Upper lobe of left lung (tissue), 6 donors: ENCODE measurements at regions not wholly inside any gene's neighbourhood (a gene's known extent, or its start where the extent isn't known, plus 50 kb on each side); places are given as distances from the start of the nearest gene placed in this dataset.

Source experiments
- ATAC-seq, 2 donors: fragments of 200-7000 bp; cut with Tn5 transposase; one replicate each; pipeline ENCODE4 v1.9.1; 2022; ENCODE audit warnings: mild to moderate bottlenecking in 2 of 2, moderate library complexity in 2 of 2; ENCODE audit not compliant: low FRiP score in 2 of 2
- DNase-seq, 2 donors: peaks; one replicate each; pipeline ENCODE4 v3.0.0-alpha.2; 2019 to 2020
- H3K27ac ChIP-seq, 4 donors: fragments of 200-600 bp; sonication (generic); one replicate each; pipeline ENCODE4 v1.5.1; 2016 to 2019
- H3K27me3 ChIP-seq, 4 donors: fragments of 200-600 bp; sonication (generic); one replicate each; pipeline ENCODE4 v1.5.1; 2017 to 2019
- H3K36me3 ChIP-seq, 4 donors: fragments of 200-600 bp; sonication (generic); one replicate each; pipeline ENCODE4 v1.5.1; 2016 to 2019
- H3K4me1 ChIP-seq, 4 donors: fragments of 200-600 bp; sonication (generic); one replicate each; pipeline ENCODE4 v1.5.1; 2018 to 2019
- H3K4me3 ChIP-seq, 4 donors: fragments of 200-600 bp; sonication (generic); one replicate each; pipeline ENCODE4 v1.5.1; 2017 to 2019; ENCODE audit warnings: mild to moderate bottlenecking in 2 of 4, moderate library complexity in 1 of 4
- H3K9me3 ChIP-seq, 4 donors: fragments of 200-600 bp; sonication (generic); one replicate each; pipeline ENCODE4 v1.5.1; 2018 to 2019
- EP300 ChIP-seq, 4 donors: sonication (generic); formaldehyde crosslinking; IDR thresholded peaks; one replicate each; pipeline ENCODE4 v1.5.1; 2017; ENCODE audit warnings: antibody characterized with exemption in 4 of 4, control low read depth in 2 of 4
- POLR2A ChIP-seq, 4 donors: fragments of 450-650 bp; IDR thresholded peaks; one replicate each; pipeline ENCODE4 v1.5.1; 2016 to 2017; ENCODE audit warnings: antibody characterized with exemption in 4 of 4, mild to moderate bottlenecking in 2 of 4
- POLR2AphosphoS5 ChIP-seq, 2 donors: sonication (generic); formaldehyde crosslinking; IDR thresholded peaks; one replicate each; pipeline ENCODE4 v1.5.1; 2017; ENCODE audit warnings: antibody characterized with exemption in 2 of 2
- WGBS, 2 donors: methylation state at CpG; one replicate each; pipeline ENCODE4 v1.1.5; 2017 to 2018; 5-methylcytosine and 5-hydroxymethylcytosine counted together
- TF ChIP-seq, protein P1 (sequence below), 6 experiments: fragments of 450-650 bp in 4 of 6; fragments of 200-600 bp in 2 of 6; sonication (generic) in 2 of 6; IDR thresholded peaks; one replicate each; pipeline ENCODE4 v1.5.1; 2016 to 2019; ENCODE audit warnings: antibody characterized with exemption in 6 of 6
- donor health status: DM: no; HTN: no; CAD: no; lungs with moderate emphysema.
- donor health status: DM: no; HTN: yes; CAD: no; lungs with severe emphysema.

DNA sequence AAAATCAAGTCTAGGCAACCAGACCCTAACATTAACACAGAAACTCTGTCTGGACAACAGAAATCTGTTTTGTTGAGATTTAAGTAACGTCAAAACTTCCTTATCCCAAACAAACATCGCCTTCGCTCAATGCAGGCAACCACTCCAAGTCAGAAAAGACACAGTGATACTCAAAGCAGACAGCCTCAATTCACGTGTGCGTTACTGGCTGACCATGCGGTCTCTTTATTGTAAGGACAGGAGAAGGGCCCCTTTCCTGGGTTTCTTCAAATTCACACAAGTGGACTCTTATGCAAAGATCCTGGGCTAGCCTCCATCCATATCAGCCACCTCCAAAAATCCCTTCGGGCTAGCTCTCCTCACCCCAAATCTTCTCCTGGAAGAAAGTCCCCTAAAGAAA lies 467.7 kb downstream of the SOX9 start:
- H3K9me3 ChIP-seq, result no peaks in the 10 kb centered on the region
- peaks cover 9 to 34% (median 22%) of the 10 kb centered on the region in 4 donors for H3K4me1 ChIP-seq
- TF ChIP-seq EP300 (IDR thresholded peaks at IDR 0.05) (no peak), POLR2AphosphoS5 (IDR thresholded peaks at IDR 0.05) (no peak), POLR2A (IDR thresholded peaks at IDR 0.05) (no peak)
- TF ChIP-seq, protein P1, sequence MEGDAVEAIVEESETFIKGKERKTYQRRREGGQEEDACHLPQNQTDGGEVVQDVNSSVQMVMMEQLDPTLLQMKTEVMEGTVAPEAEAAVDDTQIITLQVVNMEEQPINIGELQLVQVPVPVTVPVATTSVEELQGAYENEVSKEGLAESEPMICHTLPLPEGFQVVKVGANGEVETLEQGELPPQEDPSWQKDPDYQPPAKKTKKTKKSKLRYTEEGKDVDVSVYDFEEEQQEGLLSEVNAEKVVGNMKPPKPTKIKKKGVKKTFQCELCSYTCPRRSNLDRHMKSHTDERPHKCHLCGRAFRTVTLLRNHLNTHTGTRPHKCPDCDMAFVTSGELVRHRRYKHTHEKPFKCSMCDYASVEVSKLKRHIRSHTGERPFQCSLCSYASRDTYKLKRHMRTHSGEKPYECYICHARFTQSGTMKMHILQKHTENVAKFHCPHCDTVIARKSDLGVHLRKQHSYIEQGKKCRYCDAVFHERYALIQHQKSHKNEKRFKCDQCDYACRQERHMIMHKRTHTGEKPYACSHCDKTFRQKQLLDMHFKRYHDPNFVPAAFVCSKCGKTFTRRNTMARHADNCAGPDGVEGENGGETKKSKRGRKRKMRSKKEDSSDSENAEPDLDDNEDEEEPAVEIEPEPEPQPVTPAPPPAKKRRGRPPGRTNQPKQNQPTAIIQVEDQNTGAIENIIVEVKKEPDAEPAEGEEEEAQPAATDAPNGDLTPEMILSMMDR (IDR thresholded peaks at IDR 0.05), result no peak
- peak overlapping the region; percentile 14 to 70 (median 45) for H3K27ac ChIP-seq
- H3K4me3 ChIP-seq, result peak overlapping the region in 1 of 4 donors; percentile 22
- DNase-seq, result peak in 1 of 2 donors; percentile 29
- H3K27me3 ChIP-seq, result peaks cover 0 to 15% (median 4%) of the 10 kb centered on the region in 4 donors
- no peaks in the 10 kb centered on the region for H3K36me3 ChIP-seq
- ATAC-seq, result no peak
- 34 to 47% methylated on average over 7 of the region's 7 CpGs for WGBS, 2 donors

DNA sequence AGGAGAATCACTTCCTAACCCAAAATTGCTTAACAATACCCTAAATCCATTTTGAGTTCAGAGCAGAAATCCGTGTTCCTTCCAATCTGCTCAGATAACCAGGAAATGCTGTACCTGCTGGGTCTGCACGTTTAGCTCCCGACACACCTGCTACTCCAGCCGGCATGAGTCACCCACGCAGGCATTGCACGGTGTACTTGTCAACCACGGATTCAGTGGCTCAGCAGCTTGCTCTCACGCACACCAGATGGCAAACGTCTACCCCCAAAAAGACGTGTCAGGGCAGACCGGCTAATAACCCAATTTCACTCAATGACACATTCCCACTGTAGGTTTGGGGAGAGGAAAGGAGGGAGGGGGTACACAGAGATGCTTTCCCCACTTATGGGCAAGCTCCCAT lies 468.1 kb downstream of the SOX9 start:
- TF ChIP-seq EP300 (IDR thresholded peaks at IDR 0.05) (peak in 1 of 4 donors; percentile 3), POLR2AphosphoS5 (IDR thresholded peaks at IDR 0.05) (peak in 1 of 2 donors; percentile 48), POLR2A (IDR thresholded peaks at IDR 0.05) (peak in 1 of 4 donors; percentile 35)
- TF ChIP-seq, protein P1 (IDR thresholded peaks at IDR 0.05), result no peak
- 62 to 74% methylated on average over 11 of the region's 11 CpGs for WGBS, 2 donors
- Histone ChIP-seq H3K27me3 (peaks cover 0 to 15% (median 4%) of the 10 kb centered on the region in 4 donors), H3K4me3 (no peak overlapping the region), H3K36me3 (no peaks in the 10 kb centered on the region), H3K9me3 (no peaks in the 10 kb centered on the region), H3K27ac (peak overlapping the region in 3 of 4 donors; percentile 14 to 70 (median 60)), H3K4me1 (peaks cover 9 to 34% (median 22%) of the 10 kb centered on the region in 4 donors)
- ATAC-seq (peak in 1 of 2 donors; percentile 83), DNase-seq (peak in 1 of 2 donors; percentile 90)

DNA sequence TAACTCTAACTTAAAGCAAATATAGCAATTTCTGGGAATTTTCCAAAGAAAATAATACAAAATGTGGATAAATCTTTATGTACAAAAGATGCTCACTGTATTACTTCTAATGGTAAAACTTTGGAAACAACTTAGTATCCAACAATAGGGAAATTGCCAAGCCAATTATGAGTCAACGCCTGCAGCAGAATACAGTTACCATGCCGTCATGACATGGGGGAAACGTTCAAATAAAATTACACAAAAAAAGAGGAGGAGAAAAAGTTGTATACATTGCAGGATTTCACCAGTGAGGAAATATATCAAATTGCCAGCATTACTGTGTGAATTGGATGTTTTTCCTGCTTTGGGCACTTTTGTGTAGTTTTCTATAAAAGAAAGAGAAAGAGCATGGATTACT lies 469.6 kb downstream of the SOX9 start:
- TF ChIP-seq, protein P1 (IDR thresholded peaks at IDR 0.05), result no peak
- TF ChIP-seq POLR2AphosphoS5 (IDR thresholded peaks at IDR 0.05) (no peak), EP300 (IDR thresholded peaks at IDR 0.05) (no peak), POLR2A (IDR thresholded peaks at IDR 0.05) (no peak)
- H3K4me1 ChIP-seq, result peaks cover 9 to 34% (median 22%) of the 10 kb centered on the region in 4 donors
- no peaks in the 10 kb centered on the region for H3K36me3 ChIP-seq
- H3K27ac ChIP-seq, result no peak overlapping the region
- no peaks in the 10 kb centered on the region for H3K9me3 ChIP-seq
- WGBS, 2 donors, result 52 to 62% methylated on average over 3 of the region's 3 CpGs
- DNase-seq, result no peak
- peak overlapping the region in 3 of 4 donors; percentile 51 to 65 (median 54) for H3K4me3 ChIP-seq
- no peak for ATAC-seq
- H3K27me3 ChIP-seq, result peaks cover 0 to 15% (median 4%) of the 10 kb centered on the region in 4 donors

DNA sequence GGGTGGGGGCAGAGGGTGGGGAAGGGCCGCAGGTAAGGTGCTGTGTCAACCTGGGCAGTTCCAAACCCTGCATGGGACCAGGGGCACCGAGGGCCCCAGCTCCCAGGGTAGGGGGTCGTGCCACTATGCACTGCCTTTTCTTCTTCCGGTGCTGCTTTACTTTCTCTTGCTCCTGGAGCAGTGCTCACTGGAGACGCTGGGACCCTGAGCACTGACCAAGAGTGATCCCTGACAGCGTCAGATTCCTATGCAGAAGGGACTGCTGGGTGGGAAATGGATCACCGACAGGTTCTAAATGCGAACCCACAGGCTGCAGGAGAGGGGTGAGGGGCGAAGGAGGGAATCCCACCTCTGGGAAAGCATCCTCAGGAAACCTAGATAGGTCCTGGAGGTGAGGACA lies 470.1 kb downstream of the SOX9 start:
- Histone ChIP-seq H3K27me3 (peaks cover 0 to 15% (median 4%) of the 10 kb centered on the region in 4 donors), H3K36me3 (no peaks in the 10 kb centered on the region), H3K27ac (no peak overlapping the region), H3K9me3 (no peaks in the 10 kb centered on the region), H3K4me1 (peaks cover 9 to 34% (median 22%) of the 10 kb centered on the region in 4 donors), H3K4me3 (peak overlapping the region in 3 of 4 donors; percentile 51 to 65 (median 54))
- WGBS, 2 donors, result 31 to 40% methylated on average over 9 of the region's 9 CpGs
- no peak for TF ChIP-seq POLR2AphosphoS5 (IDR thresholded peaks at IDR 0.05)
- TF ChIP-seq POLR2A (IDR thresholded peaks at IDR 0.05), result no peak
- no peak for TF ChIP-seq EP300 (IDR thresholded peaks at IDR 0.05)
- TF ChIP-seq, protein P1 (IDR thresholded peaks at IDR 0.05), result no peak
- ATAC-seq (no peak), DNase-seq (no peak)
